CD14-positive monocyte (primary cell): ENCODE measurements at regions not wholly inside any gene's neighbourhood (a gene's known extent, or its start where the extent isn't known, plus 50 kb on each side); places are given as distances from the start of the nearest gene placed in this dataset.
A peak's percentile ranks its signal among the peaks of the same experiment; 100 is the strongest.

Experiments used
- DNase-seq, 3 donors: peaks; one replicate each; pipeline ENCODE4 v3.0.0-alpha.2; 2011 to 2022
- H2AFZ ChIP-seq: 2 replicates; pipeline ENCODE4 v1.6.0; 2012; ENCODE audit warnings: mild to moderate bottlenecking, low read depth, low read length, inconsistent platforms; ENCODE audit not compliant: insufficient read depth, poor library complexity, severe bottlenecking
- H3K27ac ChIP-seq, 2 donors: 1 replicate in 1 of 2; 2 replicates in 1 of 2; pipeline ENCODE4 v1.5.1; 2012 to 2013; ENCODE audit warnings: low read length in 2 of 2, control low read depth in 1 of 2, inconsistent platforms in 1 of 2, low read depth in 1 of 2, mild to moderate bottlenecking in 1 of 2
- H3K27me3 ChIP-seq, 2 donors: one replicate each; pipeline versions ENCODE4 v1.6.0 to v1.6.1; 2011 to 2013; ENCODE audit warnings: low read length in 2 of 2; ENCODE audit not compliant: control insufficient read depth in 2 of 2, insufficient read depth in 2 of 2
- H3K36me3 ChIP-seq, 2 donors: replicated peaks in 1 of 2; 1 replicate in 1 of 2; 2 replicates in 1 of 2; pipeline versions ENCODE4 v1.5.1 to v1.6.1; 2012 to 2013; ENCODE audit warnings: low read length in 2 of 2, control low read depth in 1 of 2, inconsistent platforms in 1 of 2, mild to moderate bottlenecking in 1 of 2; ENCODE audit not compliant: insufficient read depth in 2 of 2, control insufficient read depth in 1 of 2
- H3K4me1 ChIP-seq, 2 donors: 1 replicate in 1 of 2; 2 replicates in 1 of 2; pipeline versions ENCODE4 v1.5.1 to v1.6.1; 2012 to 2013; ENCODE audit warnings: low read length in 2 of 2, control low read depth in 1 of 2, inconsistent platforms in 1 of 2, mild to moderate bottlenecking in 1 of 2, moderate library complexity in 1 of 2; ENCODE audit not compliant: insufficient read depth in 2 of 2, control insufficient read depth in 1 of 2
- H3K4me2 ChIP-seq: replicated peaks from 2 replicates; pipeline ENCODE3; 2012; ENCODE audit warnings: low read length, moderate library complexity, mild to moderate bottlenecking; ENCODE audit not compliant: poor library complexity, severe bottlenecking; ENCODE audit errors: extremely low read depth
- H3K4me3 ChIP-seq, 3 experiments: fragments of 200-600 bp in 1 of 3; sonication (generic) in 1 of 3; replicated peaks in 1 of 3; 1 replicate in 2 of 3; 2 replicates in 1 of 3; pipeline ENCODE4 v1.5.1; 2011 to 2013; ENCODE audit warnings: low read length in 3 of 3, mild to moderate bottlenecking in 3 of 3, control low read depth in 2 of 3, low read depth in 2 of 3, inconsistent platforms in 1 of 3, moderate library complexity in 1 of 3
- H3K79me2 ChIP-seq: 2 replicates; pipeline ENCODE4 v1.6.0; 2012; ENCODE audit warnings: mild to moderate bottlenecking, control low read depth, inconsistent platforms, low read length, moderate library complexity; ENCODE audit not compliant: insufficient read depth
- H3K9ac ChIP-seq: 2 replicates; pipeline ENCODE4 v1.6.0; 2017; ENCODE audit warnings: low read length, mild to moderate bottlenecking; ENCODE audit not compliant: insufficient read depth, poor library complexity, severe bottlenecking
- H3K9me3 ChIP-seq, 2 donors: replicated peaks in 1 of 2; 1 replicate in 1 of 2; 2 replicates in 1 of 2; pipeline versions ENCODE4 v1.5.1 to v1.6.1; 2012 to 2013; ENCODE audit warnings: low read length in 2 of 2, control low read depth in 1 of 2; ENCODE audit not compliant: control insufficient read depth in 1 of 2, insufficient read depth in 1 of 2
- H4K20me1 ChIP-seq: 2 replicates; pipeline ENCODE4 v1.6.0; 2012; ENCODE audit warnings: mild to moderate bottlenecking, low read length, control low read depth, moderate library complexity; ENCODE audit not compliant: insufficient read depth
- H3K27ac Mint-ChIP-seq, 7 donors: one replicate each; pipeline ENCODE4 v1.8.0; 2020; ENCODE audit warnings: mild to moderate bottlenecking in 7 of 7, mixed read lengths in 7 of 7, moderate library complexity in 6 of 7, inconsistent platforms in 2 of 7
- H3K27me3 Mint-ChIP-seq, 3 donors: one replicate each; pipeline ENCODE4 v1.8.0; 2021 to 2022; ENCODE audit warnings: low read depth in 3 of 3, mild to moderate bottlenecking in 3 of 3, mixed read lengths in 3 of 3, moderate library complexity in 3 of 3, inconsistent platforms in 1 of 3
- H3K36me3 Mint-ChIP-seq, 2 donors: one replicate each; pipeline ENCODE4 v1.8.0; 2020; ENCODE audit warnings: mixed read lengths in 2 of 2, inconsistent platforms in 1 of 2, mild to moderate bottlenecking in 1 of 2
- H3K4me1 Mint-ChIP-seq: one replicate; pipeline ENCODE4 v1.8.0; 2020; ENCODE audit warnings: mild to moderate bottlenecking, mixed read lengths
- H3K4me3 Mint-ChIP-seq, 2 donors: one replicate each; pipeline ENCODE4 v1.8.0; 2020; ENCODE audit warnings: mild to moderate bottlenecking in 2 of 2, mixed read lengths in 2 of 2, moderate library complexity in 1 of 2
- H3K9me3 Mint-ChIP-seq, 7 donors: one replicate each; pipeline ENCODE4 v1.8.0; 2020 to 2022; ENCODE audit warnings: mixed read lengths in 7 of 7, mild to moderate bottlenecking in 6 of 7, moderate library complexity in 6 of 7, inconsistent platforms in 2 of 7
- WGBS: methylation state at CpG from one replicate; pipeline ENCODE4 v1.1.5; 2013; ENCODE audit warnings: missing lambda C conversion rate; ENCODE audit not compliant: insufficient coverage; 5-methylcytosine and 5-hydroxymethylcytosine counted together
- intact Hi-C, 2 donors: fragments of 100-400 bp; cut with micrococcal nuclease; formaldehyde crosslinking; loops; one replicate each; pipeline versions ENCODE4 v1.15.0 to v1.15.1; 2023
- TF ChIP-seq, protein P1 (sequence below): fragments of 200-600 bp; IDR thresholded peaks from one replicate; pipeline ENCODE4 v1.8.0; 2022; ENCODE audit warnings: antibody characterized with exemption, mild to moderate bottlenecking

DNA sequence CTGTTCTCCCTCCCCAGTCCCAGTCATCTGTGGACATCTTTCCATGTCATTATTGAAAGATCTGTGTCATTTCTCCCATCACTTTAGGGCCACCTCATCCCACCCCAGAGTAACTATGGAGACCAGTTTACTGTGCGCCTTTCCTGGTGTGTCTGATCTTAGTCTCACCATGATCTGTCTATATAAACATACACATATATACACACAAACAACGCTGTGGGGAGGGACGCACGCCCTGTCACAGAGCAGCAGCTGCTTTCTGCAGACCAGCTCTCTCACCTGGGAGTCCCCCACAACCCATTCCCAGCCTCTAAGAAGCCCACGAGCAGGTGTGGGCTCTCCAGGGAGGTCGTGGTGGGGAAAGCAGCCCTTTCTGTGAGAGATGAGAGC is 68.1 kb upstream of the TOX2 start:
- TF ChIP-seq, protein P1, sequence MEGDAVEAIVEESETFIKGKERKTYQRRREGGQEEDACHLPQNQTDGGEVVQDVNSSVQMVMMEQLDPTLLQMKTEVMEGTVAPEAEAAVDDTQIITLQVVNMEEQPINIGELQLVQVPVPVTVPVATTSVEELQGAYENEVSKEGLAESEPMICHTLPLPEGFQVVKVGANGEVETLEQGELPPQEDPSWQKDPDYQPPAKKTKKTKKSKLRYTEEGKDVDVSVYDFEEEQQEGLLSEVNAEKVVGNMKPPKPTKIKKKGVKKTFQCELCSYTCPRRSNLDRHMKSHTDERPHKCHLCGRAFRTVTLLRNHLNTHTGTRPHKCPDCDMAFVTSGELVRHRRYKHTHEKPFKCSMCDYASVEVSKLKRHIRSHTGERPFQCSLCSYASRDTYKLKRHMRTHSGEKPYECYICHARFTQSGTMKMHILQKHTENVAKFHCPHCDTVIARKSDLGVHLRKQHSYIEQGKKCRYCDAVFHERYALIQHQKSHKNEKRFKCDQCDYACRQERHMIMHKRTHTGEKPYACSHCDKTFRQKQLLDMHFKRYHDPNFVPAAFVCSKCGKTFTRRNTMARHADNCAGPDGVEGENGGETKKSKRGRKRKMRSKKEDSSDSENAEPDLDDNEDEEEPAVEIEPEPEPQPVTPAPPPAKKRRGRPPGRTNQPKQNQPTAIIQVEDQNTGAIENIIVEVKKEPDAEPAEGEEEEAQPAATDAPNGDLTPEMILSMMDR, result no peak
- Mint-ChIP-seq H3K4me3 (no peak overlapping the region), H3K4me1 (peaks cover 5% of the 10 kb centered on the region), H3K27ac (no peak overlapping the region), H3K9me3 (no peaks in the 10 kb centered on the region), H3K27me3 (peaks cover 3 to 22% (median 20%) of the 10 kb centered on the region in 3 donors), H3K36me3 (no peaks in the 10 kb centered on the region)
- Histone ChIP-seq H3K9ac (peak overlapping the region; percentile 4), H3K27ac (no peak overlapping the region), H3K27me3 (peaks cover 0 to 2% of the 10 kb centered on the region in 2 donors), H3K4me1 (no peaks in the 10 kb centered on the region), H2AFZ (no peak overlapping the region), H3K9me3 (no peaks in the 10 kb centered on the region), H3K4me2 (no peak overlapping the region), H4K20me1 (no peaks in the 10 kb centered on the region), H3K4me3 (no peak overlapping the region), H3K36me3 (no peaks in the 10 kb centered on the region), H3K79me2 (no peaks in the 10 kb centered on the region)
- DNase-seq, result no peak
- 100% methylated on average over 1 of the region's 6 CpGs for WGBS
- intact Hi-C loops, result no loop called here

DNA sequence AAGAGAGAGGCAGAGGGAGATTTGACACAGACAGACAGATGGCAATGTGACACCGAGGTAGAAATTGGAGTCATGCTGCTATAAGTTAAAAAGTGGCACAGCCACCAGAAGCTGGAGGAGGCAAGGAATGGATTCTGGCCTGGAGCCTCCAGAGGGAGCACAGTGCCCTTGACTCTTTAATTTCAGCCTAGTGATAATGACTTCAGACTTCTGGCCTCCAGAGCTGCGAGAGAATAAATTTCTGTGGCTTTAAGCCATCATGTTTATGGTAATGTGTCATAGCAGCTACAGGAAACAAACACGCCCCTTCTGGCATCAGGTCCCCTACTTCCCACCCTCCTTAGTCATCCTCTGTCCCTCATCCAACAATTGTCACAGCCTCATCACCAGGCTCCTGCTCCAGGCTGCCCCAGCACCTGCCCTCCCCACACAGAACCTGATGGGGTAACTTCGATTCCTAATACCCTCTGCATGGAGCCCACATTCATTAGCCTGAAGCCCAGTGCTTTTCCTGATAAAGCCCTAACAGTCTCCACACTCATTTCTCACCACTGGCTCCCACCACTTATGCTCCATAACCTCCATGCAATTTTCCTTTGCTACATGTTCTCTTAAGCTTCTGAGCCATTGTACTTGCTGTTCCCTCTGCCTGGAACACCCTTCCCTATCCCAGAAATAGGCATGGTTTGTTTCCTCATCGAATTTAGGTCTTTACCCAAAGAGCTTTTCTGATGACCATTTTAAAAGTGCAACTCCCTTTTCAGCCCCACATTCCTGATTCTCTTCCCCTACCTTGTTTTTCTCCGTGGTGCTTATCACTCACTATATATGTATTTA is 69.7 kb upstream of the TOX2 start:
- DNase-seq, result no peak
- intact Hi-C loops, result no loop called here
- H3K4me2 ChIP-seq, result no peak overlapping the region

More for the DNA sequence above, 69.7 kb upstream of the TOX2 start:
- Histone ChIP-seq H3K27me3 (peaks cover 0 to 3% of the 10 kb centered on the region in 2 donors), H3K4me3 (no peak overlapping the region), H2AFZ (no peak overlapping the region), H3K9ac (no peak overlapping the region), H3K36me3 (no peaks in the 10 kb centered on the region), H4K20me1 (no peaks in the 10 kb centered on the region), H3K27ac (no peak overlapping the region), H3K4me1 (no peaks in the 10 kb centered on the region), H3K79me2 (no peaks in the 10 kb centered on the region), H3K9me3 (no peaks in the 10 kb centered on the region)
- no peak overlapping the region for H3K4me3 Mint-ChIP-seq
- no peaks in the 10 kb centered on the region for H3K9me3 Mint-ChIP-seq
- H3K36me3 Mint-ChIP-seq, result no peaks in the 10 kb centered on the region
- H3K4me1 Mint-ChIP-seq, result peaks cover 5% of the 10 kb centered on the region
- peak overlapping the region in 1 of 7 donors; percentile 50 for H3K27ac Mint-ChIP-seq
- WGBS, result 61% methylated on average over 4 of the region's 6 CpGs
- peaks cover 8 to 29% (median 26%) of the 10 kb centered on the region in 3 donors for H3K27me3 Mint-ChIP-seq
- TF ChIP-seq, protein P1, result no peak
